ENCODE measurements at regions not wholly inside any gene's neighbourhood (a gene's known extent, or its start where the extent isn't known, plus 50 kb on each side); places are given as distances from the start of the nearest gene placed in this dataset.

- no peaks in the 10 kb centered on the region for H3K36me3 Mint-ChIP-seq
- no peaks in the 10 kb centered on the region for H3K27me3 Mint-ChIP-seq (ENCODE audit: low read depth)
- H3K9me3 Mint-ChIP-seq = no peaks in the 10 kb centered on the region
- no peak for TF ChIP-seq KAT7 (CRISPR knock-in tag; IDR thresholded peaks at IDR 0.05; ENCODE audit: borderline replicate concordance)
- no peak for TF ChIP-seq ETV6 (CRISPR knock-in tag; IDR thresholded peaks at IDR 0.05)
- TF ChIP-seq ZNF263 (CRISPR knock-in tag; IDR thresholded peaks at IDR 0.05; ENCODE audit: low read depth) = no peak
- no peak for TF ChIP-seq IRF1 (CRISPR knock-in tag; IDR thresholded peaks at IDR 0.05)
- CTCF ChIA-PET = interaction anchor here (0.7 kb wide), 1 partner anchor 21 kb away, joined by 3 read pairs; no protein-coding TSS in a partner anchor
- H3K27ac Mint-ChIP-seq = no peak overlapping the region
- DNase-seq (ENCODE audit: low spot score) (no peak), ATAC-seq (no peak)
- POLR2A ChIA-PET = no interaction called here
- no peak overlapping the region for H3K4me3 Mint-ChIP-seq
- no peaks in the 10 kb centered on the region for H3K4me1 Mint-ChIP-seq
Measured at GRCh38 chr5:8320244-8320643, 451.3 kb downstream of the MTRR start.

- no peak for ATAC-seq
- H3K9me3 Mint-ChIP-seq = no peaks in the 10 kb centered on the region
Measured at GRCh38 chr5:8321272-8321671, 452.3 kb downstream of the MTRR start.

GRCh38 chr5:8322484-8322883, 453.5 kb downstream of the MTRR start:
- H3K36me3 Mint-ChIP-seq = no peaks in the 10 kb centered on the region
- H3K4me3 Mint-ChIP-seq = no peak overlapping the region
- no peak overlapping the region for H3K27ac Mint-ChIP-seq
- H3K4me1 Mint-ChIP-seq = peaks cover 12% of the 10 kb centered on the region
- POLR2A ChIA-PET = no interaction called here
- no peaks in the 10 kb centered on the region for H3K9me3 Mint-ChIP-seq
- ATAC-seq (no peak), DNase-seq (ENCODE audit: low spot score) (no peak)
- CTCF ChIA-PET = no interaction called here
- H3K27me3 Mint-ChIP-seq (ENCODE audit: low read depth) = no peaks in the 10 kb centered on the region
- TF ChIP-seq ETV6 (CRISPR knock-in tag; IDR thresholded peaks at IDR 0.05) (no peak), ZNF281 (CRISPR knock-in tag; IDR thresholded peaks at IDR 0.05) (no peak), MYBL2 (CRISPR knock-in tag; IDR thresholded peaks at IDR 0.05) (no peak), AFF4 (CRISPR knock-in tag; IDR thresholded peaks at IDR 0.05; ENCODE audit: borderline replicate concordance) (no peak), SOX15 (CRISPR knock-in tag; IDR thresholded peaks at IDR 0.05) (no peak), ERG (CRISPR knock-in tag; IDR thresholded peaks at IDR 0.05) (no peak), TP53 (CRISPR knock-in tag; IDR thresholded peaks at IDR 0.05) (no peak), FOXJ3 (CRISPR knock-in tag; IDR thresholded peaks at IDR 0.05; ENCODE audit: borderline replicate concordance) (no peak)

More at GRCh38 chr5:8321272-8321671, 452.3 kb downstream of the MTRR start:
- CTCF ChIA-PET = no interaction called here
- TF ChIP-seq NR2C2 (CRISPR knock-in tag; IDR thresholded peaks at IDR 0.05) (no peak), TEAD1 (CRISPR knock-in tag; IDR thresholded peaks at IDR 0.05) (no peak), ZNF423 (CRISPR knock-in tag; IDR thresholded peaks at IDR 0.05) (no peak), JUN (CRISPR knock-in tag; IDR thresholded peaks at IDR 0.05) (no peak), CBFB (CRISPR knock-in tag; IDR thresholded peaks at IDR 0.05; ENCODE audit: low read depth) (no peak), SMAD4 (CRISPR knock-in tag; IDR thresholded peaks at IDR 0.05) (no peak), IRF2 (CRISPR knock-in tag; IDR thresholded peaks at IDR 0.05; ENCODE audit: borderline replicate concordance, low read depth) (no peak), MYBL2 (CRISPR knock-in tag; IDR thresholded peaks at IDR 0.05) (no peak), EMX1 (CRISPR knock-in tag; IDR thresholded peaks at IDR 0.05) (no peak), SMAD3 (CRISPR knock-in tag; IDR thresholded peaks at IDR 0.05; ENCODE audit: borderline replicate concordance) (no peak), PRRX2 (CRISPR knock-in tag; IDR thresholded peaks at IDR 0.05) (no peak), SOX15 (CRISPR knock-in tag; IDR thresholded peaks at IDR 0.05) (no peak), MAX (CRISPR knock-in tag; IDR thresholded peaks at IDR 0.05) (no peak), NR3C1 (CRISPR knock-in tag; conservative IDR thresholded peaks at IDR 0.05; ENCODE audit: low read depth) (no peak), HMGXB4 (CRISPR knock-in tag; IDR thresholded peaks at IDR 0.05) (no peak), USF1 (CRISPR knock-in tag; IDR thresholded peaks at IDR 0.05) (no peak)
- POLR2A ChIA-PET = no interaction called here
- Mint-ChIP-seq H3K27ac (no peak overlapping the region), H3K36me3 (no peaks in the 10 kb centered on the region), H3K27me3 (ENCODE audit: low read depth) (no peaks in the 10 kb centered on the region), H3K4me3 (no peak overlapping the region), H3K4me1 (no peaks in the 10 kb centered on the region)
- DNase-seq (ENCODE audit: low spot score) = no peak
